T-helper 17 cell (primary cell): ENCODE measurements at regions not wholly inside any gene's neighbourhood (a gene's known extent, or its start where the extent isn't known, plus 50 kb on each side); places are given as distances from the start of the nearest gene placed in this dataset.

Source experiments
- ATAC-seq: fragments of 150-1000 bp; cut with Tn5 transposase; 2 replicates; pipeline ENCODE4 v1.10.0; 2021; ENCODE audit warnings: mild to moderate bottlenecking, moderate library complexity
- DNase-seq, 3 donors: peaks; one replicate each; pipeline versions ENCODE4 v3.0.0 to v3.0.0-alpha.2; 2020 to 2021
- H3K9me3 ChIP-seq: one replicate; pipeline ENCODE4 v1.7.0; 2013; ENCODE audit warnings: low read length, mild to moderate bottlenecking; ENCODE audit not compliant: control insufficient read depth, poor library complexity, severe bottlenecking
- H3K27ac Mint-ChIP-seq: one replicate; pipeline ENCODE4 v1.8.0; 2022; ENCODE audit warnings: mild to moderate bottlenecking, moderate library complexity, mixed read lengths
- H3K27me3 Mint-ChIP-seq: one replicate; pipeline ENCODE4 v1.8.0; 2022; ENCODE audit warnings: mixed read lengths
- H3K36me3 Mint-ChIP-seq: one replicate; pipeline ENCODE4 v1.8.0; 2022; ENCODE audit warnings: low read depth, mixed read lengths
- H3K4me1 Mint-ChIP-seq: one replicate; pipeline ENCODE4 v1.8.0; 2022; ENCODE audit warnings: mild to moderate bottlenecking, mixed read lengths
- H3K4me3 Mint-ChIP-seq: one replicate; pipeline ENCODE4 v1.8.0; 2022; ENCODE audit warnings: mild to moderate bottlenecking, moderate library complexity, mixed read lengths

GRCh38 chr11:56898856-56899255 is 89.9 kb upstream of the OR5AK2 start:
- Mint-ChIP-seq H3K4me3 (no peak overlapping the region), H3K27ac (no peak overlapping the region), H3K4me1 (no peaks in the 10 kb centered on the region), H3K36me3 (no peaks in the 10 kb centered on the region), H3K27me3 (no peaks in the 10 kb centered on the region)
- DNase-seq (no peak), ATAC-seq (no peak)
- H3K9me3 ChIP-seq: no peaks in the 10 kb centered on the region

DNA sequence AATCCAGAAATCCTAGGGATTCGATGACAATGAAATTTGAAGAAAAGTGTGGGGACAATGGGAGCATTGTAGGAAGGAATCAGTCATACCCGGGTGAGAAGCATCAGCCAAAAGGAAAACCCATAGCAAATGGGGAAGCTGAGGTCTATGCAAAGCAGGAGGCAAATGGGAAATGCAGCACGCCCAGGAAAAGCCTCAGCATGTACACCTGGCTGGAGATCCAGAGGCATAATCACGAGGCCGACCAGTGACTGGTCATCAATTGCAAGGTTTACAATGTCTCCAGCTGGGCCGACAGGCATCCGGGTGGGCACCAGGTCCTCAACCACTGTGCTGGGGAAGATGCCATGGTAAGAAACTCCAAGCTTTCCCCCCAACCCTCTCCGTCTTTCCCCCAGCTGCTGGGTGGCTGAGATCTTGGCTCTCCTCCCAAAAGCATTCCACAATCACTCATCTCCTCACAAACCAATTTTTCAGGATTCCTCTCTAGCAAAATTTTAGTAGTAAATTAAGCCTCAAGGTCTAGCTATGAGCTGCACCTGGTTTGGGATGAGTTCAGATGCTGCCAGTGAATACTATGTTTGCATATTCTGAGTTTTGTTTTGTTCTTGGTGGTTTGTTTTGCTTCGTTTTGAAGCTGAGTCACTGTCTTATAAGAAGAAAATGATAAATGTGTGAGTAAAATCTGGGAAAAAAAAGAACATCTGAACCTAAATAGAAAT is 98.0 kb upstream of the OR5AK2 start:
- H3K27me3 Mint-ChIP-seq: no peaks in the 10 kb centered on the region
- no peaks in the 10 kb centered on the region for H3K9me3 ChIP-seq
- H3K4me1 Mint-ChIP-seq: no peaks in the 10 kb centered on the region
- no peaks in the 10 kb centered on the region for H3K36me3 Mint-ChIP-seq
- H3K4me3 Mint-ChIP-seq: no peak overlapping the region
- ATAC-seq: no peak
- DNase-seq: peak in 1 of 3 donors; percentile 7
- H3K27ac Mint-ChIP-seq: no peak overlapping the region

DNA sequence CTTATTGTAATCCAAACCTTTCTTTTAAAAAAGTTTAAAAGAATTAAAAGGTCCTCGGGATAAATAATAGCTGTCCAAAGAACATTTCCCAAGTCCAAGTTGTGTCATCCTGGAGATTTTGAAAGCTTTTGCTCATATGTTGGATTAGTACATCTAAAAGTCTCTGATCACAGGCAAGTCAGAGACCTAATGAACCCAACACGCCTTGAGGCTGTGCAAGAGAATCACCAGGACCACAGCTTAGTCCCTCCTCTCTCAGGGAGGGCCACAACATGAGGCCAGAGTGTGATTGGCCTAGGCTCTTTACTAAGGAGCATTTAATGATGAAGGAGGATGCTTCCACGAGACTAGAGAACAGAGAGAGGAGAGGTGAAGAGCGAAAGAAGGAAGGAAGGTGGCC is 98.7 kb upstream of the OR5AK2 start:
- no peaks in the 10 kb centered on the region for H3K9me3 ChIP-seq
- Mint-ChIP-seq H3K36me3 (no peaks in the 10 kb centered on the region), H3K27ac (no peak overlapping the region), H3K4me1 (no peaks in the 10 kb centered on the region), H3K4me3 (no peak overlapping the region), H3K27me3 (no peaks in the 10 kb centered on the region)
- no peak for DNase-seq
- no peak for ATAC-seq

DNA sequence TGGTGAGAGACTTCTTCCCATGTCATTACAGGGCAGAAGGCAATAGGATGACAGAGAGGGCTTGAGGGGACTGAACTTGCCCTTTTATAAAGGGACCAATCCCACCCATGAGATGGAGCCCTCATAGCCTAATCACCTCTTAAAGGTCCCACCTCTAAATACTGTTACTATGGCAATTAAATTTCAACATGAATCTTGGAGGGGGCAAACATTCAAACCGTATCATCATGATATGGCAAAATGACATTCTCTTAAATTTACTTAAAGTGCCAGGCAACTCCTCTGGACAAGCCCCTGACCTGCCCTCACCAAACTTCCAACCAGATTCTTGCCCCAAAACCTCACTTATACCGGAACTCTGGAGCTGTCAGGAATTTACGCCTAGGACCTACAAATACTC is 100.8 kb upstream of the OR5AK2 start:
- H3K27me3 Mint-ChIP-seq: no peaks in the 10 kb centered on the region
- H3K4me1 Mint-ChIP-seq: no peaks in the 10 kb centered on the region
- H3K9me3 ChIP-seq: no peaks in the 10 kb centered on the region
- ATAC-seq: no peak
- DNase-seq: no peak
- H3K4me3 Mint-ChIP-seq: no peak overlapping the region
- H3K27ac Mint-ChIP-seq: no peak overlapping the region
- no peaks in the 10 kb centered on the region for H3K36me3 Mint-ChIP-seq

DNA sequence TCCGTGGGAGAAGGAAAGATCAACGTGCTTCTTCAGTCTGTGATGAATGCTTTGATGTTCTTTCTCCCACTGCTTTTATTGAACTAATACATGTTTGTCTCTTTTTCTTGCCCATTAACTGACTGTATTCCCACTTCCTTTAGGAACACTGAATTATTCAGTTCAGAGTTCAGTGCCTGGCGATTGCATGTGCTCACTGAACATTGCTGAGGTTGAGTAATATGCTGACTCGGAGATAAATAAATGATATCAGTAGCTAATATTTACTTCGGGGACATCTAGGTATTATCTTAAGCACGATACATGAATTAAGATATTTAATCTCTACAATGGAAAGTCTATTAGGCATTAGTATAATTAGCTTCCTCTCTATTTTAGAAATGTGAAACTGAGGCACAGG is 102.3 kb upstream of the OR5AK2 start:
- Mint-ChIP-seq H3K4me1 (no peaks in the 10 kb centered on the region), H3K36me3 (no peaks in the 10 kb centered on the region), H3K27ac (no peak overlapping the region)

DNA sequence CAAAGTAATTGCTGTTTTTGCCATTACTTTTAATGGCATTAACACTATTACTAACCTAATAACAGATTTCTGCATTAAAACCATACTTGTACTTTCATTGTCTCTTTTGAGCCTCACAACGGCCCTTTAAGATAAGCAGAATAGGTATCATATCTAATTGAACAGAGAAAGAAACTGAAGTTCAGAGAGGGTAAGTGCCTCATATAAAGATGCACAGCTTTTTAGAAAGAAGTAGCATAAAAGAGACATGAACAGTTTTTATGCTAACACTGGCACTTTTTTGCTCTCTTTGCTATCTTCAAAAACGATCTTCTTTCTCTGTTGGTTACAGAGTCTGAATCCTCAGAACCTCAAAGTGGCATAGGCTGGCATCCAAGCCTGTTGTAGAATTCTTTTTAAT is 102.9 kb upstream of the OR5AK2 start:
- H3K9me3 ChIP-seq: no peaks in the 10 kb centered on the region
- ATAC-seq (no peak), DNase-seq (no peak)
- Mint-ChIP-seq H3K36me3 (no peaks in the 10 kb centered on the region), H3K4me1 (no peaks in the 10 kb centered on the region), H3K4me3 (no peak overlapping the region), H3K27ac (no peak overlapping the region), H3K27me3 (no peaks in the 10 kb centered on the region)

More for the DNA sequence above, 102.3 kb upstream of the OR5AK2 start:
- Mint-ChIP-seq H3K4me3 (no peak overlapping the region), H3K27me3 (no peaks in the 10 kb centered on the region)
- no peaks in the 10 kb centered on the region for H3K9me3 ChIP-seq
- DNase-seq: no peak
- ATAC-seq: no peak

DNA sequence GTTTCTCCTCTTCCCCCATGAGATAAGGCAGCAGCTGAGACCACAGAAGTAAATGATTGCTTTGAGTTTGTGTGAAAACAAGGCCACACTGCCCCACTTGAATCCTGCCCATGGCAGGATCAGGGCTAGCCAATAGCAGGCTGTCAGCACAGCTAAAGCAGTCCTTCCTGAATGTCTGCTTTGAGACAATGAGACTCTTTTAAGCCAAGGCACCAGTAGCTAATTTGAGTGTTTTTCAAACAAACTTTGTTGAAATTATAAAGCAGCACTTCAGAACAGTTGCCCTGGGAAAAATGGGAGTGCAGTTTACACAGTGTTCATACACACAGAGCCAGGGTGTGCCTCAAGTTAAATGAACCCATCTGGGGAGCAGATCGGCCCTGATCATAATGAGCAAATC is 103.5 kb upstream of the OR5AK2 start:
- no peak for DNase-seq
- no peaks in the 10 kb centered on the region for H3K36me3 Mint-ChIP-seq
- no peaks in the 10 kb centered on the region for H3K9me3 ChIP-seq
- no peaks in the 10 kb centered on the region for H3K4me1 Mint-ChIP-seq
- H3K27ac Mint-ChIP-seq: no peak overlapping the region
- ATAC-seq: no peak
- no peaks in the 10 kb centered on the region for H3K27me3 Mint-ChIP-seq
- H3K4me3 Mint-ChIP-seq: no peak overlapping the region

GRCh38 chr11:56883371-56883987 is 105.2 kb upstream of the OR5AK2 start:
- Mint-ChIP-seq H3K4me1 (no peaks in the 10 kb centered on the region), H3K36me3 (no peaks in the 10 kb centered on the region), H3K27ac (no peak overlapping the region), H3K27me3 (no peaks in the 10 kb centered on the region), H3K4me3 (no peak overlapping the region)
- no peak for ATAC-seq
- no peaks in the 10 kb centered on the region for H3K9me3 ChIP-seq
- DNase-seq: no peak

DNA sequence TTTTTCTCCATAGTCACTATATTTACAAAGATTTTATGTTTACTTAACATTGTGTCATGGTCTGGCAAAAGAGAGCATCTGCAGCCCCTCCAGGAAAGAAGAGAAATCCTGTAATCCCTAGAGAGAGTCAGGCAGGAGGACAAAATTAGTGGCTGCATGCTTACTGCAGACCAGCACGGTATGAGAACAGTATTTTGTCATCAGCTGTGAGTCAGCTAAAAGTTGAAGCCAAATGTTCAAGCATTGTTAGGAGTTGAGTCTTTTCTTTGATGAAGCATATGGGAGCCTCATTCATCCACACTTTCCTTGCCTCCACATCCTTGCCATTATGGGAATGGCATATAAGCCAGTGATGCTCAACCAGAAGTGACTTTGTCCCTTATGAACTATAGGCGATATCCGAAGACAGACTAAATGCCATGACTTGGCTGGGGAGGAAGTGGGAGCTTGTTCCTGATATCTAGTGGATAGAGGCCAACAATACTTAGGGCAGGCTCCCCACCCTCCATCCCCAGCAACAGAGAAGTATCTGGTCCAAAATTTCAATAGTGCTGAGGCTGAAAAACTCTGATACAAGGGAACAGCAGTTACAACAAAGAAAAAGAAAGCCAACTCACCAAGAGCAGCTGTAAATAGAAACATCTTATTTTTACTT is 112.0 kb upstream of the OR5AK2 start:
- H3K27me3 Mint-ChIP-seq: no peaks in the 10 kb centered on the region
- H3K4me1 Mint-ChIP-seq: no peaks in the 10 kb centered on the region
- H3K27ac Mint-ChIP-seq: no peak overlapping the region
- H3K36me3 Mint-ChIP-seq: no peaks in the 10 kb centered on the region
- H3K4me3 Mint-ChIP-seq: no peak overlapping the region
- no peak for DNase-seq
- ATAC-seq: no peak
- H3K9me3 ChIP-seq: no peaks in the 10 kb centered on the region

GRCh38 chr11:56855217-56855616 is 106.7 kb upstream of the OR9G4 start:
- DNase-seq: no peak
- H3K9me3 ChIP-seq: no peaks in the 10 kb centered on the region
- Mint-ChIP-seq H3K4me3 (no peak overlapping the region), H3K27ac (no peak overlapping the region), H3K27me3 (no peaks in the 10 kb centered on the region), H3K4me1 (no peaks in the 10 kb centered on the region), H3K36me3 (peaks cover 2% of the 10 kb centered on the region)
- ATAC-seq: no peak

GRCh38 chr11:56852131-56852530 is 103.6 kb upstream of the OR9G4 start:
- H3K9me3 ChIP-seq: no peaks in the 10 kb centered on the region
- Mint-ChIP-seq H3K27ac (no peak overlapping the region), H3K27me3 (no peaks in the 10 kb centered on the region), H3K4me1 (no peaks in the 10 kb centered on the region), H3K4me3 (no peak overlapping the region), H3K36me3 (peaks cover 2% of the 10 kb centered on the region)
- DNase-seq (no peak), ATAC-seq (no peak)

GRCh38 chr11:56849852-56850251 is 101.4 kb upstream of the OR9G4 start:
- ATAC-seq (no peak), DNase-seq (no peak)
- H3K4me1 Mint-ChIP-seq: no peaks in the 10 kb centered on the region
- H3K27ac Mint-ChIP-seq: no peak overlapping the region
- H3K4me3 Mint-ChIP-seq: no peak overlapping the region
- peaks cover 2% of the 10 kb centered on the region for H3K36me3 Mint-ChIP-seq
- no peaks in the 10 kb centered on the region for H3K27me3 Mint-ChIP-seq
- H3K9me3 ChIP-seq: no peaks in the 10 kb centered on the region

- Mint-ChIP-seq H3K27ac (no peak overlapping the region), H3K4me3 (no peak overlapping the region), H3K4me1 (no peaks in the 10 kb centered on the region), H3K27me3 (no peaks in the 10 kb centered on the region), H3K36me3 (no peaks in the 10 kb centered on the region)
- DNase-seq (no peak), ATAC-seq (no peak)
- H3K9me3 ChIP-seq: no peaks in the 10 kb centered on the region
These were observed 100.8 kb upstream of the OR9G4 start for GRCh38 chr11:56849250-56849649.
